Gastroesophageal sphincter (tissue), 3 donors: ENCODE measurements at regions not wholly inside any gene's neighbourhood (a gene's known extent, or its start where the extent isn't known, plus 50 kb on each side); places are given as distances from the start of the nearest gene placed in this dataset.

Experiments
- EP300 ChIP-seq: sonication (generic); formaldehyde crosslinking; IDR thresholded peaks from one replicate; pipeline ENCODE4 v1.6.1; 2017; ENCODE audit warnings: antibody characterized with exemption, mild to moderate bottlenecking
- POLR2A ChIP-seq, 2 donors: fragments of 450-650 bp; IDR thresholded peaks; one replicate each; pipeline ENCODE4 v1.6.1; 2017; ENCODE audit warnings: antibody characterized with exemption in 2 of 2, mild to moderate bottlenecking in 2 of 2, moderate library complexity in 1 of 2
- POLR2AphosphoS5 ChIP-seq: sonication (generic); formaldehyde crosslinking; IDR thresholded peaks from one replicate; pipeline ENCODE4 v1.6.1; 2017; ENCODE audit warnings: antibody characterized with exemption
- TF ChIP-seq, protein P1 (sequence below), 4 experiments: fragments of 200-600 bp in 2 of 4; fragments of 450-650 bp in 2 of 4; sonication (generic) in 1 of 4; IDR thresholded peaks; one replicate each; pipeline ENCODE4 v1.5.1; 2017 to 2019; ENCODE audit warnings: antibody characterized with exemption in 4 of 4, mild to moderate bottlenecking in 2 of 4, moderate library complexity in 2 of 4

- TF ChIP-seq, protein P1, sequence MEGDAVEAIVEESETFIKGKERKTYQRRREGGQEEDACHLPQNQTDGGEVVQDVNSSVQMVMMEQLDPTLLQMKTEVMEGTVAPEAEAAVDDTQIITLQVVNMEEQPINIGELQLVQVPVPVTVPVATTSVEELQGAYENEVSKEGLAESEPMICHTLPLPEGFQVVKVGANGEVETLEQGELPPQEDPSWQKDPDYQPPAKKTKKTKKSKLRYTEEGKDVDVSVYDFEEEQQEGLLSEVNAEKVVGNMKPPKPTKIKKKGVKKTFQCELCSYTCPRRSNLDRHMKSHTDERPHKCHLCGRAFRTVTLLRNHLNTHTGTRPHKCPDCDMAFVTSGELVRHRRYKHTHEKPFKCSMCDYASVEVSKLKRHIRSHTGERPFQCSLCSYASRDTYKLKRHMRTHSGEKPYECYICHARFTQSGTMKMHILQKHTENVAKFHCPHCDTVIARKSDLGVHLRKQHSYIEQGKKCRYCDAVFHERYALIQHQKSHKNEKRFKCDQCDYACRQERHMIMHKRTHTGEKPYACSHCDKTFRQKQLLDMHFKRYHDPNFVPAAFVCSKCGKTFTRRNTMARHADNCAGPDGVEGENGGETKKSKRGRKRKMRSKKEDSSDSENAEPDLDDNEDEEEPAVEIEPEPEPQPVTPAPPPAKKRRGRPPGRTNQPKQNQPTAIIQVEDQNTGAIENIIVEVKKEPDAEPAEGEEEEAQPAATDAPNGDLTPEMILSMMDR (IDR thresholded peaks at IDR 0.05) = no peak
- no peak for TF ChIP-seq POLR2A (IDR thresholded peaks at IDR 0.05)
- TF ChIP-seq EP300 = no peak
- no peak for TF ChIP-seq POLR2AphosphoS5
Observed at GRCh38 chr4:149166876-149167275, 648.8 kb downstream of the IQCM start.
